SK-N-SH (cell line): ENCODE measurements at regions not wholly inside any gene's neighbourhood (a gene's known extent, or its start where the extent isn't known, plus 50 kb on each side); places are given as distances from the start of the nearest gene placed in this dataset.

ENCODE experiments used
- CTCF ChIP-seq: fragments of 200-600 bp; sonication (generic); IDR thresholded peaks from 2 replicates; pipeline ENCODE4 v1.6.1; 2017; ENCODE audit warnings: antibody characterized with exemption, mild to moderate bottlenecking, moderate library complexity
- ELF1 ChIP-seq: IDR thresholded peaks from 2 replicates; pipeline ENCODE4 v1.4.0; 2012
- EP300 ChIP-seq, 2 experiments: IDR thresholded peaks; 2 replicates each; pipeline versions ENCODE4 v1.4.0 to v1.6.1; 2012; ENCODE audit warnings: borderline replicate concordance in 1 of 2, low read depth in 1 of 2, low read length in 1 of 2
- FOXM1 ChIP-seq: IDR thresholded peaks from 2 replicates; pipeline ENCODE4 v1.4.0; 2012; ENCODE audit warnings: low read depth, mild to moderate bottlenecking
- MXI1 ChIP-seq: IDR thresholded peaks from 2 replicates; pipeline ENCODE4 v1.6.1; 2012; ENCODE audit warnings: mild to moderate bottlenecking, low read depth, low read length, improper control_type of control experiment
- POLR2AphosphoS5 ChIP-seq: IDR thresholded peaks from 2 replicates; pipeline ENCODE4 v1.6.1; 2012; ENCODE audit warnings: low read depth, low read length
- SIN3A ChIP-seq: IDR thresholded peaks from 2 replicates; pipeline ENCODE4 v1.6.1; 2012; ENCODE audit warnings: low read depth, mild to moderate bottlenecking, low read length, moderate library complexity, borderline replicate concordance
- SMC3 ChIP-seq: IDR thresholded peaks from 2 replicates; pipeline ENCODE4 v1.6.1; 2012; ENCODE audit warnings: low read depth, low read length, improper control_type of control experiment
- TCF12 ChIP-seq: IDR thresholded peaks from 2 replicates; pipeline ENCODE4 v1.4.0; 2012
- YY1 ChIP-seq: IDR thresholded peaks from 2 replicates; pipeline ENCODE4 v1.4.0; 2012; ENCODE audit warnings: low read depth, mild to moderate bottlenecking
- TF ChIP-seq, protein P1 (sequence below): IDR thresholded peaks from 2 replicates; pipeline ENCODE4 v1.6.1; 2012; ENCODE audit warnings: mild to moderate bottlenecking, low read depth, low read length, moderate library complexity
- TF ChIP-seq, protein P2 (sequence below): IDR thresholded peaks from 2 replicates; pipeline ENCODE4 v1.4.0; 2012; ENCODE audit warnings: low read depth

GRCh38 chr4:71229477-71230270, 109.1 kb upstream of the SLC4A4 start:
- TF ChIP-seq CTCF = peak; percentile 73
- TF ChIP-seq, protein P1, sequence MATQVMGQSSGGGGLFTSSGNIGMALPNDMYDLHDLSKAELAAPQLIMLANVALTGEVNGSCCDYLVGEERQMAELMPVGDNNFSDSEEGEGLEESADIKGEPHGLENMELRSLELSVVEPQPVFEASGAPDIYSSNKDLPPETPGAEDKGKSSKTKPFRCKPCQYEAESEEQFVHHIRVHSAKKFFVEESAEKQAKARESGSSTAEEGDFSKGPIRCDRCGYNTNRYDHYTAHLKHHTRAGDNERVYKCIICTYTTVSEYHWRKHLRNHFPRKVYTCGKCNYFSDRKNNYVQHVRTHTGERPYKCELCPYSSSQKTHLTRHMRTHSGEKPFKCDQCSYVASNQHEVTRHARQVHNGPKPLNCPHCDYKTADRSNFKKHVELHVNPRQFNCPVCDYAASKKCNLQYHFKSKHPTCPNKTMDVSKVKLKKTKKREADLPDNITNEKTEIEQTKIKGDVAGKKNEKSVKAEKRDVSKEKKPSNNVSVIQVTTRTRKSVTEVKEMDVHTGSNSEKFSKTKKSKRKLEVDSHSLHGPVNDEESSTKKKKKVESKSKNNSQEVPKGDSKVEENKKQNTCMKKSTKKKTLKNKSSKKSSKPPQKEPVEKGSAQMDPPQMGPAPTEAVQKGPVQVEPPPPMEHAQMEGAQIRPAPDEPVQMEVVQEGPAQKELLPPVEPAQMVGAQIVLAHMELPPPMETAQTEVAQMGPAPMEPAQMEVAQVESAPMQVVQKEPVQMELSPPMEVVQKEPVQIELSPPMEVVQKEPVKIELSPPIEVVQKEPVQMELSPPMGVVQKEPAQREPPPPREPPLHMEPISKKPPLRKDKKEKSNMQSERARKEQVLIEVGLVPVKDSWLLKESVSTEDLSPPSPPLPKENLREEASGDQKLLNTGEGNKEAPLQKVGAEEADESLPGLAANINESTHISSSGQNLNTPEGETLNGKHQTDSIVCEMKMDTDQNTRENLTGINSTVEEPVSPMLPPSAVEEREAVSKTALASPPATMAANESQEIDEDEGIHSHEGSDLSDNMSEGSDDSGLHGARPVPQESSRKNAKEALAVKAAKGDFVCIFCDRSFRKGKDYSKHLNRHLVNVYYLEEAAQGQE = no peak
- TF ChIP-seq SIN3A = no peak
- no peak for TF ChIP-seq FOXM1
- TF ChIP-seq YY1 = no peak
- no peak for TF ChIP-seq POLR2AphosphoS5
- no peak for TF ChIP-seq ELF1
- TF ChIP-seq MXI1 = no peak
- TF ChIP-seq TCF12 = no peak
- TF ChIP-seq, protein P2, sequence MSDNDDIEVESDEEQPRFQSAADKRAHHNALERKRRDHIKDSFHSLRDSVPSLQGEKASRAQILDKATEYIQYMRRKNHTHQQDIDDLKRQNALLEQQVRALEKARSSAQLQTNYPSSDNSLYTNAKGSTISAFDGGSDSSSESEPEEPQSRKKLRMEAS = no peak
- peak; percentile 29 for TF ChIP-seq SMC3
- TF ChIP-seq EP300 (IDR thresholded peaks at IDR 0.05; ENCODE audit: borderline replicate concordance in 1 of 2, low read depth in 1 of 2, low read length in 1 of 2) = no peak
